ENCODE measurements at regions not wholly inside any gene's neighbourhood (a gene's known extent, or its start where the extent isn't known, plus 50 kb on each side); places are given as distances from the start of the nearest gene placed in this dataset.

- Mint-ChIP-seq H3K9me3 (no peaks in the 10 kb centered on the region), H3K4me3 (no peak overlapping the region), H3K27ac (no peak overlapping the region), H3K27me3 (no peaks in the 10 kb centered on the region), H3K36me3 (no peaks in the 10 kb centered on the region), H3K4me1 (no peaks in the 10 kb centered on the region)
- DNase-seq (ENCODE audit: low spot score in 2 of 2) (no peak), ATAC-seq (ENCODE audit: low read depth) (no peak)
Measured at GRCh38 chr16:5364186-5364585, 266.6 kb upstream of the EEF2KMT start.

GRCh38 chr16:5361322-5361721 is 263.7 kb upstream of the EEF2KMT start:
- ATAC-seq (ENCODE audit: low read depth) (no peak), DNase-seq (ENCODE audit: low spot score in 2 of 2) (no peak)
- H3K27me3 Mint-ChIP-seq, result no peaks in the 10 kb centered on the region
- H3K4me3 Mint-ChIP-seq, result no peak overlapping the region
- H3K27ac Mint-ChIP-seq, result no peak overlapping the region
- H3K4me1 Mint-ChIP-seq, result no peaks in the 10 kb centered on the region
- H3K36me3 Mint-ChIP-seq, result no peaks in the 10 kb centered on the region
- H3K9me3 Mint-ChIP-seq, result no peaks in the 10 kb centered on the region

GRCh38 chr16:5354645-5355044 is 257.1 kb upstream of the EEF2KMT start:
- Mint-ChIP-seq H3K4me1 (no peaks in the 10 kb centered on the region), H3K27me3 (peaks cover 1% of the 10 kb centered on the region), H3K9me3 (peaks cover 2% of the 10 kb centered on the region), H3K27ac (no peak overlapping the region), H3K4me3 (no peak overlapping the region), H3K36me3 (no peaks in the 10 kb centered on the region)
- ATAC-seq (ENCODE audit: low read depth), result no peak
- DNase-seq (ENCODE audit: low spot score in 2 of 2), result no peak

- no peak overlapping the region for H3K27ac Mint-ChIP-seq
- peaks cover 4% of the 10 kb centered on the region for H3K27me3 Mint-ChIP-seq
- no peaks in the 10 kb centered on the region for H3K36me3 Mint-ChIP-seq
- ATAC-seq (ENCODE audit: low read depth) (no peak), DNase-seq (ENCODE audit: low spot score in 2 of 2) (no peak)
- H3K4me1 Mint-ChIP-seq, result no peaks in the 10 kb centered on the region
- peaks cover 8% of the 10 kb centered on the region for H3K9me3 Mint-ChIP-seq
- no peak overlapping the region for H3K4me3 Mint-ChIP-seq
Measured at GRCh38 chr16:5349670-5350517, 252.3 kb upstream of the EEF2KMT start.

- Mint-ChIP-seq H3K9me3 (peaks cover 6% of the 10 kb centered on the region), H3K4me3 (no peak overlapping the region), H3K27me3 (peaks cover 4% of the 10 kb centered on the region), H3K27ac (no peak overlapping the region), H3K4me1 (no peaks in the 10 kb centered on the region), H3K36me3 (no peaks in the 10 kb centered on the region)
- no peak for DNase-seq (ENCODE audit: low spot score in 2 of 2)
- no peak for ATAC-seq (ENCODE audit: low read depth)
Measured at GRCh38 chr16:5349101-5349500, 251.5 kb upstream of the EEF2KMT start.

- peaks cover 10% of the 10 kb centered on the region for H3K9me3 Mint-ChIP-seq
- DNase-seq (ENCODE audit: low spot score in 2 of 2), result no peak
Measured at GRCh38 chr16:5347561-5347960, 250.0 kb upstream of the EEF2KMT start.

GRCh38 chr16:5336941-5337340 is 239.3 kb upstream of the EEF2KMT start:
- H3K36me3 Mint-ChIP-seq, result no peaks in the 10 kb centered on the region
- H3K27ac Mint-ChIP-seq, result no peak overlapping the region
- no peak overlapping the region for H3K4me3 Mint-ChIP-seq
- peaks cover 5% of the 10 kb centered on the region for H3K9me3 Mint-ChIP-seq
- peaks cover 4% of the 10 kb centered on the region for H3K27me3 Mint-ChIP-seq
- H3K4me1 Mint-ChIP-seq, result no peaks in the 10 kb centered on the region
- ATAC-seq (ENCODE audit: low read depth) (no peak), DNase-seq (ENCODE audit: low spot score in 2 of 2) (no peak)

More at GRCh38 chr16:5347561-5347960, 250.0 kb upstream of the EEF2KMT start:
- no peaks in the 10 kb centered on the region for H3K36me3 Mint-ChIP-seq
- no peaks in the 10 kb centered on the region for H3K4me1 Mint-ChIP-seq
- no peak for ATAC-seq (ENCODE audit: low read depth)
- H3K27ac Mint-ChIP-seq, result no peak overlapping the region
- peaks cover 4% of the 10 kb centered on the region for H3K27me3 Mint-ChIP-seq
- H3K4me3 Mint-ChIP-seq, result no peak overlapping the region

- no peaks in the 10 kb centered on the region for H3K4me1 Mint-ChIP-seq
- H3K27ac Mint-ChIP-seq, result no peak overlapping the region
- no peaks in the 10 kb centered on the region for H3K36me3 Mint-ChIP-seq
- no peak for DNase-seq (ENCODE audit: low spot score in 2 of 2)
- ATAC-seq (ENCODE audit: low read depth), result no peak
- no peak overlapping the region for H3K4me3 Mint-ChIP-seq
- no peaks in the 10 kb centered on the region for H3K27me3 Mint-ChIP-seq
- H3K9me3 Mint-ChIP-seq, result peaks cover 2% of the 10 kb centered on the region
Measured at GRCh38 chr16:5333991-5334390, 236.4 kb upstream of the EEF2KMT start.

GRCh38 chr16:5333126-5333525 is 235.5 kb upstream of the EEF2KMT start:
- Mint-ChIP-seq H3K4me1 (no peaks in the 10 kb centered on the region), H3K9me3 (peaks cover 2% of the 10 kb centered on the region)
- ATAC-seq (ENCODE audit: low read depth), result no peak

GRCh38 chr16:5330058-5330457 is 232.5 kb upstream of the EEF2KMT start:
- H3K9me3 Mint-ChIP-seq, result peaks cover 6% of the 10 kb centered on the region
- no peak for ATAC-seq (ENCODE audit: low read depth)
- DNase-seq (ENCODE audit: low spot score in 2 of 2), result no peak
- H3K36me3 Mint-ChIP-seq, result no peaks in the 10 kb centered on the region
- H3K4me3 Mint-ChIP-seq, result no peak overlapping the region
- no peak overlapping the region for H3K27ac Mint-ChIP-seq
- no peaks in the 10 kb centered on the region for H3K4me1 Mint-ChIP-seq
- H3K27me3 Mint-ChIP-seq, result peaks cover under 1% of the 10 kb centered on the region

More at GRCh38 chr16:5333126-5333525, 235.5 kb upstream of the EEF2KMT start:
- Mint-ChIP-seq H3K27ac (no peak overlapping the region), H3K27me3 (no peaks in the 10 kb centered on the region), H3K36me3 (no peaks in the 10 kb centered on the region), H3K4me3 (no peak overlapping the region)
- DNase-seq (ENCODE audit: low spot score in 2 of 2), result no peak

GRCh38 chr16:5328546-5328945 is 231.0 kb upstream of the EEF2KMT start:
- H3K27me3 Mint-ChIP-seq, result peaks cover 1% of the 10 kb centered on the region
- no peak overlapping the region for H3K4me3 Mint-ChIP-seq
- no peaks in the 10 kb centered on the region for H3K36me3 Mint-ChIP-seq
- H3K9me3 Mint-ChIP-seq, result peaks cover 7% of the 10 kb centered on the region
- no peaks in the 10 kb centered on the region for H3K4me1 Mint-ChIP-seq
- no peak overlapping the region for H3K27ac Mint-ChIP-seq
- ATAC-seq (ENCODE audit: low read depth) (no peak), DNase-seq (ENCODE audit: low spot score in 2 of 2) (no peak)

GRCh38 chr16:5326395-5326794 is 228.8 kb upstream of the EEF2KMT start:
- no peak for DNase-seq (ENCODE audit: low spot score in 2 of 2)
- no peak for ATAC-seq (ENCODE audit: low read depth)

GRCh38 chr16:5325932-5326331 is 228.3 kb upstream of the EEF2KMT start:
- DNase-seq (ENCODE audit: low spot score in 2 of 2) (no peak), ATAC-seq (ENCODE audit: low read depth) (no peak)
- Mint-ChIP-seq H3K27ac (no peak overlapping the region), H3K36me3 (no peaks in the 10 kb centered on the region), H3K9me3 (peaks cover 8% of the 10 kb centered on the region), H3K27me3 (peaks cover 1% of the 10 kb centered on the region), H3K4me1 (no peaks in the 10 kb centered on the region), H3K4me3 (no peak overlapping the region)

More at GRCh38 chr16:5326395-5326794, 228.8 kb upstream of the EEF2KMT start:
- Mint-ChIP-seq H3K4me3 (no peak overlapping the region), H3K9me3 (peaks cover 7% of the 10 kb centered on the region), H3K27ac (no peak overlapping the region), H3K36me3 (no peaks in the 10 kb centered on the region), H3K27me3 (peaks cover 1% of the 10 kb centered on the region), H3K4me1 (no peaks in the 10 kb centered on the region)

- no peaks in the 10 kb centered on the region for H3K4me1 Mint-ChIP-seq
- peaks cover 1% of the 10 kb centered on the region for H3K36me3 Mint-ChIP-seq
- H3K9me3 Mint-ChIP-seq, result peaks cover 13% of the 10 kb centered on the region
- DNase-seq (ENCODE audit: low spot score in 2 of 2), result no peak
- no peak for ATAC-seq (ENCODE audit: low read depth)
- peaks cover 1% of the 10 kb centered on the region for H3K27me3 Mint-ChIP-seq
- H3K4me3 Mint-ChIP-seq, result no peak overlapping the region
- no peak overlapping the region for H3K27ac Mint-ChIP-seq
Measured at GRCh38 chr16:5323284-5324141, 225.9 kb upstream of the EEF2KMT start.

All from memory B cell (primary cell).